Liver (tissue), 3 donors: ENCODE measurements at regions not wholly inside any gene's neighbourhood (a gene's known extent, or its start where the extent isn't known, plus 50 kb on each side); places are given as distances from the start of the nearest gene placed in this dataset.

Experiments used
- ATF3 ChIP-seq: IDR thresholded peaks from 2 replicates; pipeline ENCODE4 v1.6.1; 2016; ENCODE audit warnings: antibody characterized with exemption
- CTCF ChIP-seq: fragments of 150-350 bp; IDR thresholded peaks from 2 replicates; pipeline ENCODE4 v1.5.1; 2017; ENCODE audit warnings: improper control_type of control experiment, low read depth, low read length; ENCODE audit not compliant: missing input control
- EGR1 ChIP-seq, 2 donors: IDR thresholded peaks; 2 replicates each; pipeline ENCODE4 v1.6.1; 2016 to 2018; ENCODE audit warnings: antibody characterized with exemption in 2 of 2, low read depth in 2 of 2
- FOXA1 ChIP-seq: IDR thresholded peaks from 2 replicates; pipeline ENCODE4 v1.6.1; 2016; ENCODE audit warnings: antibody characterized with exemption
- GABPA ChIP-seq, 2 donors: IDR thresholded peaks in 1 of 2; conservative IDR thresholded peaks in 1 of 2; 2 replicates each; pipeline ENCODE4 v1.6.1; 2016; ENCODE audit warnings: antibody characterized with exemption in 2 of 2, mild to moderate bottlenecking in 1 of 2, moderate library complexity in 1 of 2
- JUND ChIP-seq, 2 donors: IDR thresholded peaks; 2 replicates each; pipeline ENCODE4 v1.6.1; 2016; ENCODE audit warnings: antibody characterized with exemption in 2 of 2
- RAD21 ChIP-seq, 2 donors: IDR thresholded peaks; 2 replicates each; pipeline ENCODE4 v1.6.1; 2016; ENCODE audit warnings: antibody characterized with exemption in 2 of 2, mild to moderate bottlenecking in 2 of 2
- SP1 ChIP-seq: IDR thresholded peaks from 2 replicates; pipeline ENCODE4 v1.6.1; 2018; ENCODE audit warnings: antibody characterized with exemption, mild to moderate bottlenecking
- TAF1 ChIP-seq: conservative IDR thresholded peaks from 2 replicates; pipeline ENCODE4 v1.6.1; 2016; ENCODE audit warnings: antibody characterized with exemption, mild to moderate bottlenecking
- YY1 ChIP-seq: IDR thresholded peaks from 2 replicates; pipeline ENCODE4 v1.6.1; 2016; ENCODE audit warnings: antibody characterized with exemption, mild to moderate bottlenecking
- ZBTB33 ChIP-seq: IDR thresholded peaks from 2 replicates; pipeline ENCODE4 v1.6.1; 2016; ENCODE audit warnings: antibody characterized with exemption
- TF ChIP-seq, protein P1 (sequence below): IDR thresholded peaks from 2 replicates; pipeline ENCODE4 v1.6.1; 2016; ENCODE audit warnings: antibody characterized with exemption, mild to moderate bottlenecking
- TF ChIP-seq, protein P2 (sequence below): IDR thresholded peaks from 2 replicates; pipeline ENCODE4 v1.6.1; 2016; ENCODE audit warnings: antibody characterized with exemption
- donor health status: healthy.
- donor health status: healthy.

DNA sequence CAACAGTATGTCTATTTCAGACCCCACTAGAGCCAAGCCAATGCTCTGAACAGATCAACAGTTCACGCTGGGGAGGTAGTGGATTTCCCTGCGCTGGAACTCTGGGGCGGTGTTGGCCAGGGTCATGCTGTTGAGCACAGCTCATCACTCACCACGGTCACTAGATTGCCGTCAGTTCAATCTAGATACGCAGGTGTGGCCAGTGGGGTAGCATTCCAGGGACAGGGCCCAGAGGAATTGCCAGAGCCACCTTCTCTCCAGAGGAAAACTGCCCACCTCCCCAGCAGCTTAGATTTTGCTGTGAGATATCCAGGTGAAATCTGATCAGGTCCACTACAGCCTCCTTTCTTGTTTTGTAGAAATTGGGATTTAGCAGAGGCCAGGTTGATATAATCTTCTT lies 101.8 kb downstream of the SOX11 start:
- TF ChIP-seq CTCF: no peak
- TF ChIP-seq, protein P1, sequence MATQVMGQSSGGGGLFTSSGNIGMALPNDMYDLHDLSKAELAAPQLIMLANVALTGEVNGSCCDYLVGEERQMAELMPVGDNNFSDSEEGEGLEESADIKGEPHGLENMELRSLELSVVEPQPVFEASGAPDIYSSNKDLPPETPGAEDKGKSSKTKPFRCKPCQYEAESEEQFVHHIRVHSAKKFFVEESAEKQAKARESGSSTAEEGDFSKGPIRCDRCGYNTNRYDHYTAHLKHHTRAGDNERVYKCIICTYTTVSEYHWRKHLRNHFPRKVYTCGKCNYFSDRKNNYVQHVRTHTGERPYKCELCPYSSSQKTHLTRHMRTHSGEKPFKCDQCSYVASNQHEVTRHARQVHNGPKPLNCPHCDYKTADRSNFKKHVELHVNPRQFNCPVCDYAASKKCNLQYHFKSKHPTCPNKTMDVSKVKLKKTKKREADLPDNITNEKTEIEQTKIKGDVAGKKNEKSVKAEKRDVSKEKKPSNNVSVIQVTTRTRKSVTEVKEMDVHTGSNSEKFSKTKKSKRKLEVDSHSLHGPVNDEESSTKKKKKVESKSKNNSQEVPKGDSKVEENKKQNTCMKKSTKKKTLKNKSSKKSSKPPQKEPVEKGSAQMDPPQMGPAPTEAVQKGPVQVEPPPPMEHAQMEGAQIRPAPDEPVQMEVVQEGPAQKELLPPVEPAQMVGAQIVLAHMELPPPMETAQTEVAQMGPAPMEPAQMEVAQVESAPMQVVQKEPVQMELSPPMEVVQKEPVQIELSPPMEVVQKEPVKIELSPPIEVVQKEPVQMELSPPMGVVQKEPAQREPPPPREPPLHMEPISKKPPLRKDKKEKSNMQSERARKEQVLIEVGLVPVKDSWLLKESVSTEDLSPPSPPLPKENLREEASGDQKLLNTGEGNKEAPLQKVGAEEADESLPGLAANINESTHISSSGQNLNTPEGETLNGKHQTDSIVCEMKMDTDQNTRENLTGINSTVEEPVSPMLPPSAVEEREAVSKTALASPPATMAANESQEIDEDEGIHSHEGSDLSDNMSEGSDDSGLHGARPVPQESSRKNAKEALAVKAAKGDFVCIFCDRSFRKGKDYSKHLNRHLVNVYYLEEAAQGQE: no peak
- TF ChIP-seq, protein P2, sequence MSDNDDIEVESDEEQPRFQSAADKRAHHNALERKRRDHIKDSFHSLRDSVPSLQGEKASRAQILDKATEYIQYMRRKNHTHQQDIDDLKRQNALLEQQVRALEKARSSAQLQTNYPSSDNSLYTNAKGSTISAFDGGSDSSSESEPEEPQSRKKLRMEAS: no peak
- no peak for TF ChIP-seq ATF3
- no peak for TF ChIP-seq SP1
- no peak for TF ChIP-seq JUND (IDR thresholded peaks at IDR 0.05)
- TF ChIP-seq EGR1 (IDR thresholded peaks at IDR 0.05; ENCODE audit: low read depth in 2 of 2): no peak
- TF ChIP-seq TAF1: no peak
- no peak for TF ChIP-seq YY1
- no peak for TF ChIP-seq FOXA1
- TF ChIP-seq RAD21 (IDR thresholded peaks at IDR 0.05): no peak
- TF ChIP-seq GABPA (IDR thresholded peaks at IDR 0.05 in 1 of 2, conservative IDR thresholded peaks at IDR 0.05 in 1 of 2): no peak
- TF ChIP-seq ZBTB33: no peak
